Adrenal gland (tissue), 5 donors: ENCODE measurements at regions not wholly inside any gene's neighbourhood (a gene's known extent, or its start where the extent isn't known, plus 50 kb on each side); places are given as distances from the start of the nearest gene placed in this dataset.

Experiments
- CTCF ChIP-seq, 6 experiments: fragments of 450-650 bp in 4 of 6; fragments of 200-600 bp in 2 of 6; sonication (generic) in 1 of 6; IDR thresholded peaks; 1 replicate in 5 of 6; 2 replicates in 1 of 6; pipeline versions ENCODE4 v1.5.1 to v1.8.0; 2016 to 2021; ENCODE audit warnings: antibody characterized with exemption in 6 of 6, mild to moderate bottlenecking in 2 of 6, moderate library complexity in 1 of 6
- POLR2A ChIP-seq, 2 donors: fragments of 450-650 bp; IDR thresholded peaks; one replicate each; pipeline ENCODE4 v1.6.1; 2017; ENCODE audit warnings: antibody characterized with exemption in 2 of 2, mild to moderate bottlenecking in 2 of 2, moderate library complexity in 1 of 2
- donor health status: DM: no; HTN: no; CAD: no.

GRCh38 chr1:36542962-36543515 is 60.3 kb upstream of the CSF3R start:
- no peak for TF ChIP-seq CTCF (IDR thresholded peaks at IDR 0.05)
- no peak for TF ChIP-seq POLR2A (IDR thresholded peaks at IDR 0.05)
